T follicular helper cell (primary cell): ENCODE measurements at regions not wholly inside any gene's neighbourhood (a gene's known extent, or its start where the extent isn't known, plus 50 kb on each side); places are given as distances from the start of the nearest gene placed in this dataset.
"Not testable (repeated sequence)": the region's sequence is repeated elsewhere in the genome, so short reads cannot be mapped to it uniquely, and the experiment has no call there.

ENCODE experiments used
- DNase-seq: peaks from one replicate; pipeline ENCODE4 v3.0.0-alpha.2; 2020; ENCODE audit warnings: low read depth

DNA sequence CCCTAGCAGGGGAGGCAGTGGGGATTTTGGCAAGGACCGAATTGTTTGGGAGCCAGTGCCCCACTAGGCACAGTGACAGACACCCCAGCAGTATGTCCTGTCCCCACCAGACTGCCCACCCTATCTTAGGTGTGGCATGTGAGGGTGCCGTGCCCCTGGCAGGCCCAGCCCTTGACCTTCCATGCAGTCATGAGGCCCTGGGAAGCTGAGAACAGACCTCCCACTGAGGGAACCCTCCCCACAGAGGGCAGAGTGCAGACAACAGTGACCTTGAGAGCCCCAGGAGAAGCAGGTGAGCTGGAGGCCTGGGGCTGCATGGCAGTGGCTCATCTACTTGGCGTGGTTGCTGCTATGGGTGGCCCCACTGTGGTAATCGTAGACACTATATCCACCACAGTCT is 538.1 kb downstream of the GOLGA6L6 start:
- DNase-seq, result not testable (repeated sequence)

DNA sequence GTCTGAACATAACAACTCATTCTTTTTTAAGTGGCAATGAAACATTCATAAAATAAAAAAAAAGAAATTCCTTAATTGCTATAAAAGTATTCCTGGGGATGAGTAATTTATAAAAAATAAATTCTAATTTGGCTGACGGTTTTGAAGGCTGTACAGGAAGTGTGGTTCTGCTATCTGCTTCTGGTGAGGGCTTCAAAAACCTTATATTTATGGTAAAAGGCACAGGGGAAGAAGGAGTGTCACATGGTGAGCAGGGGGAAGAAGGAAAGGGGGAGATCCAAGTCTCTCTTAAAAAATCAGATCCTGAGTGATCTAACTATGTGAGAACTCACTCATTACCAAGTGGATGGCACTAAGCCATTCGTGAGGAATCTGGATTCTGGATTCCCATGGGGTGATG is 539.0 kb downstream of the GOLGA6L6 start:
- not testable (repeated sequence) for DNase-seq

DNA sequence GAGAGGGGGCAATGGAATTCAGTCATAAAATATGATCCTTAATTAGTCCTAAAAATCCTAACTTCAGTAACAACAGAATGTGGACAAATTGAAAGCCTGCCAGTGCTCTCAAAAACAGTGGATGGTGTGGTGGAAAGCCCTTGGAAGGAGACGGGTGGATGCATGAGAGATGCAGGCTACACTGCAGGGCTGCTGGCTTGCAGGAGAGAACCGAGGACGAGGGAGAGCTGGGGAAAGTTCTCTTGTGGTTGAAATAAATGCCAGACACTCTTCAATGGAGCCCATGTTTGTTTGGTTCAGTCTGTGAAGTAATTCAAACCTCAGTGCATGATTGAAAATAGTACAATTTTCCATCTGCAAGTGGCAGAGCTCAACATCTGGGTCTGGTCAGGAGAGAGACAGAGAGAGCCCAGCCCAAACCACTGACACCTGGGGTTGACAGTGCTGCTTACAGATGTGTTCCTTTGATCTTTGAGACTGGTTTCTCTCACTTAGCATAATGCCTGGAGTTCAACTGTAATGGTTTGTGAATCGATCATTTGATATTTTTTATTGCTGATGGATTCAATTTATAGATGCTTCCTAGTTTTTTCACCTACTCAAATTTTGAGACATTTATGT is 544.9 kb downstream of the GOLGA6L6 start:
- not testable (repeated sequence) for DNase-seq

DNA sequence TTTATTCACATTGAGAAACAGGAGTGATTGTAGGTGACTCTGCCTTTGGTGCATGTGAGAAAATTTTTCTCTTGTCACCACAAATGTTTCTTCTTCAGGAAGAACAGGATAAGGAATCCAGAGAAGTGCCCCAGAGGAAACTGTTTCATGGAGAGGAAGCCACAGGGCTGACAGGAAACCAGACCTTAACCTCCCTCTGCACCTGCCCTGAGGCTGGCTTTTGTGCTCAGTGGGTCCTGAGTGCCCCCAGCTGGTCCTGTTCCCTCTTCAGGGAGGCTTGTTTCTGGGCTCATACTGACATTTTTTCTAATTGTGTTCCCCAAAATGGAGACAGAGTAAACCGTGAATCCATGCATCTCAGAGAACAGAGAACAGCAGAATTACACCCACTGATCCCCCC is 546.3 kb downstream of the GOLGA6L6 start:
- DNase-seq, result not testable (repeated sequence)

DNA sequence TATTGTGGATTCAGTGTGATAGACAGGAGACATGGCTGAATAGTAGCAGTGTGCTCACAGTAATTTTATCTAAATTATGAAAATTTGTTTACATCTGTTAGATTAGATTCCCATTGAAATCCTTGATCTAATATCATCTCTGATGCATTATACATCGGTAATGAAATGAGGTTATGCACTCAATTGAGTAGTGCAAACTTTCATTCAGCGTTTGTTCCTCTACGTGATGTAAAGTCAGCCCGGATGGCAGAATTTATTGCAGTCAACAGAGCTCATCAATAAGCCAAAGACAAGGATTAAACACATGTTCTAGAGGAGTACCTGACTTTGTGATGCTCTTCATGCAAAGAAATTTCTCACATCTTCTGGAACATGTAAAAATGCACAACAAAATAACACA is 549.2 kb downstream of the GOLGA6L6 start:
- no peak for DNase-seq

DNA sequence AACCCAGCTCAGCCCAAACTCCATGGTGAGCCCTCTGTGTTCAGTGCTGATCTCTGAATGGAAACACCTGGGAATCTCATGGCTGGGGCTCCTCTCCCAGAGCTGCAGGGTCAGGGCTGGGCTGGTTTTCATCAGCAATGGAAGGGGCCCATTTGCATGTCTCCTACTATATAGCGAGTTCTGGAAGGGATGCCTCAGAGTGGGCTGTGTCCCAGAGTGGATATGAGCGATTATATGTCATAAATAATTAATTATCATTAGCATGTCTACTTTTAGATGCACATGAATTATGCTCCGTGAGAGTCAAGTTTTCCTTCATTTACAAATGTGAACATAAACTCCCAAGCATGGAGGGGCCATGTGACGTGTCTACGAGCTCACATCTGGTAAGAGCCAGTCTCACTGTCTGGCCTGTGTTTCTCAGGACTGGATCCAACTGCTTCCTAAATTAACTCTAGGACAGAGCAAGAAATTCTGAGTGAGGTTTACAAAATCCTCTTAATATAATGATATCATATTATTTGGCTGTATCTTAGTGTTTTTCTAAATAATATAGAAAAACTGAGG is 553.4 kb downstream of the GOLGA6L6 start:
- no peak for DNase-seq

DNA sequence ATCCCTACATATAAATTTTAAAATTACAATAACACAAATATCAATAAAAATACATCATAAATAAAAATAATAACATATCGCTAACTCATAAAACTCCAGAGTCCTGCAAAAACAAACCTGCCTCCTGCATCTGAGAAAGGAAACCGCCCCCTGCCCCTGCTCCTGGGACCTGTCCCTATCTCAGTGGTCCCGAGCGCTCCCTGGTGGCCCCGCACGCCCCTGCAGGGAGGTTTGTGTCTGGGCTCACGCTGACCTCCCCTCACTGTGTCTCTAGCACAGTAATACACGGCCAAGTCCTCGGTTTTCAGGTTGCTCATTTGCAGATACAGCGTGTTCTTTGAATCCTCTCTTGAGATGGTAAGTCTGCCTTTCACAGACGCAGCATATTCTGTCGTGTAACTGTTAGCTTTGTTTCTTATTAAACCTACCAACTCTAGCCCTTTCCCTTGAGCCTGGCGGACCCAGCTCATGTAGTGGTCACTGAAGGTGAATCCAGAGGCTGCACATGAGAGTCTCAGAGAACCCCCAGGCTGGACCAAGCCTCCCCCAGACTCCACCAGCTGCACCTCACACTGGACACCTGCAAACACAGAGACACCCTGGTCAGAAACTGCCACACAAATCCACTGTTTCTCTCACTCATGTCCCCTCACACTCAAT is 554.1 kb downstream of the GOLGA6L6 start:
- no peak for DNase-seq

DNA sequence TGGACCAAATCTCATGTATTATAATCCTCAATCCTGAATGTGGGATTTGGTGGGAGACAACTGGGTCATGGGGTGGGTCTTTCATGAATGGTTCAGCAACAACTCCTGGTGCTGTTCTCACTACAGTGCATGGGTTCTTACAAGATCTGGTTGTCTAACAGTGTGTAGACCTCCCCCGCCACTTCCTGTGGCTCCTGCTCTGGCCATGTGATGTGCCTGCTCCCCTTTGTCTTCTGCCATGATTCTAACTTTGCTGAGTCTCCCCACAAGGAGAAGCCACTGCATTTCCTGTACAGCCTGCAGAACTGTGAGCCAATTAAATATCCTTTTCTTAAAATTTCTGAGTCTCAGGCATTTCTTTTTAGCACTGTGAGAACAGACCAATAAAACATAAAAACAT is 557.5 kb downstream of the GOLGA6L6 start:
- DNase-seq, result no peak

DNA sequence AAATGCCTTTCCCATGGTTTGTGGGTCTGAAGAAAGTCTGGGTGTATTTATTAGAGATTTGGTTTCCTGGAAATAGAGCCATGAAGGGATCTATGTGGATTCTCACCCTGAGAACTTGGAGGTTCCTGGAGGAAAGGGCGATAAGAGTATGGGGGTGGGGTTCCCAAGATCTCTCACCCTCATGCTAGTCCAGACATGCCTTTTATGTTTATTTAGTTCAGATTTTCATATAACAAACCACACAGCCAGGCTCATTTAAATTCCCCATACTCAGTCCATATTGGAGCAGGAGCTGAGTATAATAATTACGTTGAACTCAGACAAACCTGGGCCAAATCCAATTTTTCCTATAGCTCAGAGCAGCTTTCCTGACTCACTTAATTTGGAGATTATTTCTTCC is 566.6 kb downstream of the GOLGA6L6 start:
- no peak for DNase-seq

DNA sequence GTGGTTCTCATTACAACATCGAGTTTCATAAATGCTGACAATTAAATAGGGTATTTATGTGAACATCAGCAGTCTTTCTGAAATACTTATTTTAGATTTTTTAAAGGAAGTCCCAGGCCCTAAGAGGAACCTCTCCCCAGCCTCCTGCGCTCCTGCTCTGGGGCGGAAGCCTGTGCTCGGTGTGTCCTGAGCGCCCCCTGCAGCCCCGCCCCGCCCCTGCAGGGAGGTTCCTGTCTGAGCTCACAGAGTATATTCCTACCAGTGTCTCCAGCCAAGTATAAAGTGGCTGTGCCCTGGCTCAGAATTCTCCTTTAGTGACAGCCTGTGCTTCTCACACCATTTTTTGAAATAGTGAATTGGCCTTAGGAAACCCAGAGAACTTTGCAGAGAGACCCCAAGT is 567.9 kb downstream of the GOLGA6L6 start:
- DNase-seq, result no peak

DNA sequence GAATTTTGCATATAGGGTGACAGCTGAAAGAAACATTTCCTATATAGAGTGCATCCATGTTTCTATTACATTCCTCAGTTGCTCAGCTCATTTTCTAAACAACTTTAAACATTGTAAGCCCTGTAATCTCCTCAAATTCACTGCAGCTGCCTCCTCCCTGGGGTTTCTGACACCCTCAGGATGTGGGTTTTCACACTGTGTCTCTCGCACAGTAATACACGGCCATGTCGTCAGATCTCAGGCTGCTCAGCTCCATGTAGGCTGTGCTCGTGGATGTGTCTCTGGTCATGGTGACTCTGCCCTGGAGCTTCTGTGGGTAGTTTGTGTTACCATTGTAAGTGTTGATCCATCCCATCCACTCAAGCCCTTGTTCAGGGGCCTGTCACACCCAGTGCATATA is 569.0 kb downstream of the GOLGA6L6 start:
- not testable (repeated sequence) for DNase-seq

DNA sequence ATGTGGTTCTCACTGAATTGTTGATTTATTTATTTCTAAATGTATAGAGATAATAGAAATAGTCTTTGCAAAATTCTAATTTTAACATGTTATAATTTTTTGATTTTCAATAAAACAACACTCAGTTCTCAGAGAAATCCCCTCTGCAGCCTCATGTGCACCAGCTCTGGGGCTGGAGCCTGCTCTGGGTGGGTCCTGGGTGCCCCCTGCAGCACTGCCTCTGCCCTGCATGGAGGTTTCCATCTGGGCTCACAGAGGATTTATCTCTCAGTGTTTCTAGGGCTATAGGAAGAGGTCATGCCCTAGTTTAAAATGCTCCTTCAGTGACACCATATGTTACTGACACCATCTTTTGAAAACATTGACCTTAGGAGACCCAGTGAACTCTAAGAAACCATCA is 576.0 kb downstream of the GOLGA6L6 start:
- DNase-seq, result not testable (repeated sequence)

DNA sequence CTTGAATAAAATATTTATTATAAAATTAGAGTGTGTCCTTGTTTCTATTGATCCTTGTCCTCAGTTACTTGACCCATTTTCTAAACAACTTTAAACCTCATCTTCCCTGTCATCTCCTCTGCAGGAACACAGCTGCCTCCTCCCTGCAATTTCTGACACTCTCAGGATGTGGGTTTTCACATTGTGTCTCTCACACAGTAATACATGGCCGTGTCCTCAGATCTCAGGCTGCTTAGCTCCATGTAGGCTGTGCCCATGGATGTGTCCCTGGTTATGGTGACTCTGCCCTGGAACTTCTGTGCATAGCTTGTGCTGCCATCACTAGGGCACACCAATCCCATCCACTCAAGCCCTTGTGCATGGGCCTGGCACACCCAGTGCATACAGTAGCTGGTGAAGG is 577.1 kb downstream of the GOLGA6L6 start:
- DNase-seq, result not testable (repeated sequence)

DNA sequence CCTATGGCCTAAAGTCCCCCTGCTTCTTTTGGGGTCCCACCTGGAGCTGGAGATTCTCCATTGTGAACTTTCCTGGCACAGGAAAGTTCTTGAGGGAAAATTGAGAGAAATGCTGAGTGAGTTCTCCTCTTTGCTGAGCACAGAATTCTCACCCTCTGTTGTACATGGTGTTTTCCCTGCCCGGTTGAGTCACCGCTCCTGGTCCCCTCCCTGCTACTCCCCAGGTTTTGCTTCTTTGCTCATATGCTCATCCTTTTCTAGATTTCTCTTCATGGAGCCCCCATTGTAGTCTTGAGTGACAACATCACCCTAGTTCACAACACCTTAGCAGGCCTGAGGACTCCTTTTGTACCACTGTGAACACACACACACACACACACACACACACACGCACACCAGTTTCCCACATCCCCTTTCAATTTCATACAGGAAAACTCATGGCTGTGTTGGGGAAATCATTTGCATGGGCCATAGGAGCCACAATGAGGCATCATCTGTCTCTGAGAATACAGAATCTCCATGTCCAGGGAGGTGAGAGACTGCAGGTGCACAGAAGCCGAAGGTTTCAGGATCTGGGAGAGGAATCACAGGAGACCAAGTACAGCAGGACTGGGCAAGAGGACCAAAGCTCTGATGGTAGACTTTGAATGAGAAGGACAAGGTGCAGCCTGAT is 585.3 kb downstream of the GOLGA6L6 start:
- DNase-seq, result no peak

DNA sequence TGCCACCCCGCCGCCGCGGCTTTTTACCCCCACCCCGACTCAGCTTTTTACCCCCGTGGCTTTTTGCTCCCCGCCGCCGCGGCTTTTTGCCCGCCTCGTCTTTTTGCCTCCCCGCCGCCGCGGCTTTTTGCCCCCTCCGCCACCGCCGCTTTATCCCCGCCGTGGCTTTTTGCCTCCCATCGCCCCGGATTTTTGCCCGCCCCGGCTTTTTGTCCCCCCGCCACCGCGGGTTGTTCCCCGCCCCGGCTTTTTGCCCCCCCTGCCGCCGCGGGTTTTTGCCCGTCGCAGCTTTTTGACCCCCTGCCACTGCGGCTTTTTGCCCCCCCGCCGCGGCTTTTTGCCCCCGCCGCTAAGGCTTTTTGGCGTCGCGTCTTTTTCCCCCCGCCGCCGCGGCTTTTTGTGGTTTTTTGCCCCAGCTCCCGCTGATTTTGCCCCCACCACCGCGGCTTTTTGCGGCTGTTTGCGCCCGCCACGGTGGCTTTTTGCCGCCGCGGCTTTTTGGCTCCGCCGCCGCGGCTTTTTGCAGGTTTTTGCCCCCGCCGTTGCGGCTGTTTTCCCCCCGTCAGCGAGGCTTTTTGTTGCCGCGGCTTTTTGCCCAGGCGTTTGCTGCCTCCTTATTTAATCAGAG is 597.2 kb downstream of the GOLGA6L6 start:
- DNase-seq, result no peak

DNA sequence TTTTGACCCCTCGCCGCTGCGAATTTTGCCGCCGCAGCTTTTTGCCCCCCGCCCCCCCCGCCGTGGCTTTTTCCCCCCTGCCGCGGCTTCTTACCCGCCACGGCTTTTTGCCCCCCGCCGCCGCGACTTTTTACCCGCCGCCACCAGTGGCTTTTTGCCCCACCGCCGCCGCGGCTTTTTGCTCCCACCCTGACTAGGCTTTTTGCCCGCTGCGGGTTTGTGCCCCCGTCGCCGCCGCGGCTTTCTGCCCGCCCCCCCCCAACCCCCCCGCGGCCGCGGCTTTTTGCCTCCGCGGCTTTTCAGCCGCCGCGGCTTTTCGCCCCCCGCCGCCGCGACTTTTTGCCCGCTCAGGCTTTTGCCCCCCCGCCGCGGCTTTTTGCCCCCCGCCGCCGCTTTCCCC is 598.1 kb downstream of the GOLGA6L6 start:
- DNase-seq, result no peak

DNA sequence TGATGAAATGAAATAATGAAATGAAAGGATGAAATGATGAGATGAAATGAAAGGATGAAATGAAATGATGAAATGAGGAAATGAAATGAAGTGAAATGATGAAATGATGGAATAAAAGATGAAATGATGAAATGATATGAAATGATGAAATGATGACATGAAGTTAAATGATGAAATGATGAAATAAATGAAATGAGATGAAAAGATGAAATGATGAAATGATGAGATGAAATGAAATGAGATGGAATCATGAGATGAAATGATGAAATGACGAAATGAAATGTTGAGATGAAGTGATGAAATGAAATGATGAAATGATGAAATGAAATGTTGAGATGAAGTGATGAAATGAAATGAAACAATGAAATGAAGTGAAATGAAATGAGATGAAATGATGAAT is 638.3 kb downstream of the GOLGA6L6 start:
- DNase-seq, result not testable (repeated sequence)

DNA sequence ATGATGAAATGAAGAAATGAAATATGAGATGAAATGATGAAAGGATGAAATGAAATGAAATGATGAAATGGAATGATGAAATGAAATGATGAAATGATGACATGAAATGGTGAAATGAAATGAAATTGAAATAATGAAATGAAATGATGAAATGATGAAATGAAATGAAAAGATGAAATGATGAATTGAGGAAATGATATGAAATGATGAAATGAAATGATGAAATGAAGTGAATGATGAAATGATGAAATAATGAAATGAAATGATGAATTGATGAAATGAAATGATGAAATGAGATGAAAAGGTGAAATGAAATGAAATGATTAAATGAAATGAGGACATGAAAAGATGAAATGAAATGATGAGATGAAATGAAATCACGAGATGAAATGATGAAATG is 639.2 kb downstream of the GOLGA6L6 start:
- not testable (repeated sequence) for DNase-seq

DNA sequence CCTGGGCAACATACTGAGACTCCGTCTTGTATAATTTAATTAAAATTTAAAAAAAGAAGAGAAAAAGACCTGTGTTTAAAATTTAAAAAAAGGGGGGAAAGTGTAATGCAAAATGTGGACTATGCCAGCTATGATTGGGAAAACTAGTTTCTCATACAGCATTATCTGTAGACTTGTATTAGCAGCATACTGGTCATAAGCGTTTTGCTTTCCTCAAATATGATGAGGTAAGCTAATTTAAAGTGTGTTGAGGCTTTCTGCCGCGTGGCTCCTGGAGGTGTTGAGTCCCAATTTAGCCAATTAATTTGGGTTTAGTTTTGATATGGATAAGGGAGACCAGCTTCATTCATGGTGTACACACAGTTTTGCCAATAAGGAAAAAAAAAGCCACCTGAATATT is 640.2 kb downstream of the GOLGA6L6 start:
- DNase-seq, result not testable (repeated sequence)

DNA sequence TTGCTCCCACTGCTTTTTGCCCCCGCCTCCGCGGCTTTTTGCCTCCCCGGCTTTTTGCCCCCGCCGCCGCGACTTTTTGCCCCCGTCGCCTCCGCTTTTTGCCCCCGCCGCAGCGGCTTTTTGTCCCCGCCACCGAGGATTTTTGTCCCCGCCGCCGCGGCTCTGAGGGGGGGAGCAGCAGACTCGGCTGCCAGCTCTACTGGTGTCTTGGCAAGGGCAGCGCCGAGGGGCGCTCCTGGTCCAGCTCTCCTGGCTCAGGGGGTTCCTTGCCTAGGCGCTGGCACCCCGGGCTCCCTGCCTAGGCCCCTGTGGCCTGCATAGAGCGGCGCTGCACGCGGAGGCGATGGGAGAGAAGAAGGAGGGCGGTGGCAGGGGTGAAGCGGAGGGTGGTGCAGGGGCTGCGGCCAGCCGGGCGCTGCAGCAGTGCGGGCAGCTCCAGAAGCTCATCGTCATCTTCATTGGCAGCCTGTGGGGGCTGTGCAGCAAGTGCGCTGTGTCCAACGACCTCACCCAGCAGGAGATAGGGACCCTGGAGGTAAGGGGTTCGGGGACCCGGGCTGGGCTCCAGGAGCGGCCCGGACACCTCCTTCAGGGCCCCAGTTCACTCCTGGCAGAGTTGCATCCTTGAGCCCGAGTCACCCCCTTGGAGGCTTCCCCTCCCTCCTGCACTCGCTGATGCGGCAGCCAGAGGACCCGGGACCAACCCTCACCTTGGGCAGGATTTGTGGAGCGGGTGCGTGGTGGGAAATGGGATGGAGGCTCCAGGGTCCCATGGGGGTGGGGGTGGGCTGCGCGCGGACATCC is 642.4 kb downstream of the GOLGA6L6 start:
- DNase-seq, result no peak

DNA sequence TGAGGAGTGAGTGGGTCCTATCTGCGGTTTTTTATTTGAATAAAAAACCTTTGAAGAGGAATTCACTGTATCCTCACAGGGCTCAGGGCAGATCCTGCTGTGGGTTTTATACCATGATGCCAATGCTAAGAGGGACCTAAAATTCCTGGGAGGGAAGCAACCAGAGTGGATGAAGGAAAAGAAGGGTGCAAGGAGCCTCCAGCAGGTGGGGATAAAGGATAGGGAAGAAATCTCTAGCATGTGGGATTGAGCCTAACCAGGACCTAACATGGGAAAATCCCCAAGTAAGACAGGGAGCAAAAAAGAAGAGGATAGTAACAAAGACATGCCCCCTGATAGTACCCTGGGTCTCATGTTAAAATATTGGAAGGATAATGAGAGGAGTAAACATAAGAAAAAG is 652.8 kb downstream of the GOLGA6L6 start:
- not testable (repeated sequence) for DNase-seq

DNA sequence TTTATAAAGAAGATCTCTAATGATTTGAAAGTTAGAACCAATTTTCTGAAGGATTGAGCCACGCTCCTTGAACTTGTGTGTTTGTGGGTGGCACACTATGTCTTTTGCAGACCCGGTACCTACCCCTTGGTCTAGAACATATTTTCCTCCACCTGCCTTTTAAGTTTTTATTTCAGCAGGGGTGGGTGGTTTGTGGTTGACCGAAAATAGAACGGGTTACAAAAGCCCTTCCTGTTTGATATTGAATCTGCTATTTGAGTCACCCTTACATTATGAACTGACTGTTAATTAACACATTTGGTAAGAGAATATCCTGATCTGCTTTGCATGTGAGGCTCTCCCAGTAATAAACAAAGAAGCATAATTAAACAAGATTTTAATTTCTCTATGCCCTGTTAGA is 697.5 kb downstream of the GOLGA6L6 start:
- DNase-seq, result not testable (repeated sequence)
